ENCODE measurements at regions not wholly inside any gene's neighbourhood (a gene's known extent, or its start where the extent isn't known, plus 50 kb on each side); places are given as distances from the start of the nearest gene placed in this dataset.

DNA sequence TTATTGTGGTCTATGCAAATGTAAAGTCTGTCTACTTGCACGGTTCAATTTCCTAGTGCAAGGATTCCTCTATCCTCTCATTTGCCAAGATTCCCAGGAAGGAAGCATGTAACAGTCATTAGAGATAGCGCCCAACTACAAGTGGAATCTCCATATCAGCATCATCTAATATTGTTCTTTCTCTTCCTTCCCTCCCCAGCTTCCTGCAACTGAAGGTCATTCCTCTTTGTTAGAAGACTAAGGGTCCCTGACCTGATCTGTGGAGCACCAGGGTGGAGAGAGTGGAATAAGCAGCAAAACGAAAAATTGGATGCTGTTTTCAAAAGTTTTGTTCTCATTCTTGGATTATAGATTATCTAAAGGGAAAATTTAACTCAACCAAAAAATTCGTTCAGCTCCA lies 714.0 kb downstream of the DIAPH3 start:
- TF ChIP-seq, protein P1, sequence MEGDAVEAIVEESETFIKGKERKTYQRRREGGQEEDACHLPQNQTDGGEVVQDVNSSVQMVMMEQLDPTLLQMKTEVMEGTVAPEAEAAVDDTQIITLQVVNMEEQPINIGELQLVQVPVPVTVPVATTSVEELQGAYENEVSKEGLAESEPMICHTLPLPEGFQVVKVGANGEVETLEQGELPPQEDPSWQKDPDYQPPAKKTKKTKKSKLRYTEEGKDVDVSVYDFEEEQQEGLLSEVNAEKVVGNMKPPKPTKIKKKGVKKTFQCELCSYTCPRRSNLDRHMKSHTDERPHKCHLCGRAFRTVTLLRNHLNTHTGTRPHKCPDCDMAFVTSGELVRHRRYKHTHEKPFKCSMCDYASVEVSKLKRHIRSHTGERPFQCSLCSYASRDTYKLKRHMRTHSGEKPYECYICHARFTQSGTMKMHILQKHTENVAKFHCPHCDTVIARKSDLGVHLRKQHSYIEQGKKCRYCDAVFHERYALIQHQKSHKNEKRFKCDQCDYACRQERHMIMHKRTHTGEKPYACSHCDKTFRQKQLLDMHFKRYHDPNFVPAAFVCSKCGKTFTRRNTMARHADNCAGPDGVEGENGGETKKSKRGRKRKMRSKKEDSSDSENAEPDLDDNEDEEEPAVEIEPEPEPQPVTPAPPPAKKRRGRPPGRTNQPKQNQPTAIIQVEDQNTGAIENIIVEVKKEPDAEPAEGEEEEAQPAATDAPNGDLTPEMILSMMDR (IDR thresholded peaks at IDR 0.05; ENCODE audit: poor library complexity, severe bottlenecking): no peak
- TF ChIP-seq EZH2 (IDR thresholded peaks at IDR 0.05; ENCODE audit: borderline replicate concordance, insufficient read depth, low read length, poor library complexity, severe bottlenecking): no peak
- TF ChIP-seq EP300 (conservative IDR thresholded peaks at IDR 0.05; ENCODE audit: poor library complexity, severe bottlenecking): no peak
- no peak for TF ChIP-seq POLR2AphosphoS5 (IDR thresholded peaks at IDR 0.05)
- TF ChIP-seq, protein P2, sequence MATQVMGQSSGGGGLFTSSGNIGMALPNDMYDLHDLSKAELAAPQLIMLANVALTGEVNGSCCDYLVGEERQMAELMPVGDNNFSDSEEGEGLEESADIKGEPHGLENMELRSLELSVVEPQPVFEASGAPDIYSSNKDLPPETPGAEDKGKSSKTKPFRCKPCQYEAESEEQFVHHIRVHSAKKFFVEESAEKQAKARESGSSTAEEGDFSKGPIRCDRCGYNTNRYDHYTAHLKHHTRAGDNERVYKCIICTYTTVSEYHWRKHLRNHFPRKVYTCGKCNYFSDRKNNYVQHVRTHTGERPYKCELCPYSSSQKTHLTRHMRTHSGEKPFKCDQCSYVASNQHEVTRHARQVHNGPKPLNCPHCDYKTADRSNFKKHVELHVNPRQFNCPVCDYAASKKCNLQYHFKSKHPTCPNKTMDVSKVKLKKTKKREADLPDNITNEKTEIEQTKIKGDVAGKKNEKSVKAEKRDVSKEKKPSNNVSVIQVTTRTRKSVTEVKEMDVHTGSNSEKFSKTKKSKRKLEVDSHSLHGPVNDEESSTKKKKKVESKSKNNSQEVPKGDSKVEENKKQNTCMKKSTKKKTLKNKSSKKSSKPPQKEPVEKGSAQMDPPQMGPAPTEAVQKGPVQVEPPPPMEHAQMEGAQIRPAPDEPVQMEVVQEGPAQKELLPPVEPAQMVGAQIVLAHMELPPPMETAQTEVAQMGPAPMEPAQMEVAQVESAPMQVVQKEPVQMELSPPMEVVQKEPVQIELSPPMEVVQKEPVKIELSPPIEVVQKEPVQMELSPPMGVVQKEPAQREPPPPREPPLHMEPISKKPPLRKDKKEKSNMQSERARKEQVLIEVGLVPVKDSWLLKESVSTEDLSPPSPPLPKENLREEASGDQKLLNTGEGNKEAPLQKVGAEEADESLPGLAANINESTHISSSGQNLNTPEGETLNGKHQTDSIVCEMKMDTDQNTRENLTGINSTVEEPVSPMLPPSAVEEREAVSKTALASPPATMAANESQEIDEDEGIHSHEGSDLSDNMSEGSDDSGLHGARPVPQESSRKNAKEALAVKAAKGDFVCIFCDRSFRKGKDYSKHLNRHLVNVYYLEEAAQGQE (IDR thresholded peaks at IDR 0.05; ENCODE audit: borderline replicate concordance): no peak
- TF ChIP-seq MXI1 (conservative IDR thresholded peaks at IDR 0.05; ENCODE audit: poor library complexity, severe bottlenecking): no peak
- TF ChIP-seq SMC3 (conservative IDR thresholded peaks at IDR 0.05; ENCODE audit: poor library complexity): no peak
- TF ChIP-seq TAF1 (IDR thresholded peaks at IDR 0.05; ENCODE audit: low read depth): no peak
